Ovary (tissue), 7 donors: ENCODE measurements at regions not wholly inside any gene's neighbourhood (a gene's known extent, or its start where the extent isn't known, plus 50 kb on each side); places are given as distances from the start of the nearest gene placed in this dataset.
A peak's percentile ranks its signal among the peaks of the same experiment; 100 is the strongest.

Source experiments
- DNase-seq, 5 donors: peaks; one replicate each; pipeline ENCODE4 v3.0.0-alpha.2; 2019 to 2020
- H3K27ac ChIP-seq, 2 donors: fragments of 200-600 bp; one replicate each; pipeline versions ENCODE4 v1.5.1 to v1.8.0; 2019 to 2022
- H3K27me3 ChIP-seq: fragments of 200-600 bp; one replicate; pipeline ENCODE4 v1.8.0; 2022
- H3K36me3 ChIP-seq: fragments of 200-600 bp; sonication (generic); one replicate; pipeline ENCODE4 v1.5.1; 2019
- H3K4me1 ChIP-seq: one replicate; pipeline ENCODE4 v1.8.1; 2013; ENCODE audit warnings: mild to moderate bottlenecking, moderate library complexity; ENCODE audit not compliant: insufficient read depth
- H3K4me3 ChIP-seq: fragments of 200-600 bp; sonication (generic); one replicate; pipeline ENCODE4 v1.5.1; 2017
- H3K9me3 ChIP-seq, 2 donors: fragments of 200-600 bp in 1 of 2; sonication (generic) in 1 of 2; one replicate each; pipeline versions ENCODE4 v1.5.1 to v1.8.1; 2013 to 2019; ENCODE audit warnings: mild to moderate bottlenecking in 1 of 2, moderate library complexity in 1 of 2
- EP300 ChIP-seq: sonication (generic); formaldehyde crosslinking; IDR thresholded peaks from one replicate; pipeline ENCODE4 v1.6.1; 2017; ENCODE audit warnings: antibody characterized with exemption
- POLR2A ChIP-seq: fragments of 450-650 bp; IDR thresholded peaks from one replicate; pipeline ENCODE4 v1.6.1; 2017; ENCODE audit warnings: antibody characterized with exemption, mild to moderate bottlenecking, moderate library complexity
- WGBS, 3 donors: extraction: QIAGEN DNeasy Blood & Tissue Kit in 1 of 3; methylation state at CpG; one replicate each; pipeline versions ENCODE4 v1.1.5 to v1.1.7; 2013 to 2017; 5-methylcytosine and 5-hydroxymethylcytosine counted together
- intact Hi-C, 4 donors: fragments of 100-400 bp; cut with DNase I; formaldehyde crosslinking; loops; one replicate each; pipeline versions ENCODE4 v1.11.0 to v1.15.1; 2022 to 2023
- TF ChIP-seq, protein P1 (sequence below), 3 donors: fragments of 450-650 bp in 2 of 3; fragments of 200-600 bp in 1 of 3; IDR thresholded peaks; one replicate each; pipeline versions ENCODE4 v1.5.1 to v1.8.0; 2016 to 2022; ENCODE audit warnings: antibody characterized with exemption in 3 of 3, mild to moderate bottlenecking in 1 of 3
- donor health status: DM: no; HTN: no; CAD: no; lungs with moderate emphysema.
- donor health status: DM: no; HTN: no; CAD: no.
- donor health status: Bipolar disorder and iron deficiency.
- donor health status: DM: no; HTN: no; CAD: no.
- donor health status: DM: yes; HTN: yes; CAD: no.

DNA sequence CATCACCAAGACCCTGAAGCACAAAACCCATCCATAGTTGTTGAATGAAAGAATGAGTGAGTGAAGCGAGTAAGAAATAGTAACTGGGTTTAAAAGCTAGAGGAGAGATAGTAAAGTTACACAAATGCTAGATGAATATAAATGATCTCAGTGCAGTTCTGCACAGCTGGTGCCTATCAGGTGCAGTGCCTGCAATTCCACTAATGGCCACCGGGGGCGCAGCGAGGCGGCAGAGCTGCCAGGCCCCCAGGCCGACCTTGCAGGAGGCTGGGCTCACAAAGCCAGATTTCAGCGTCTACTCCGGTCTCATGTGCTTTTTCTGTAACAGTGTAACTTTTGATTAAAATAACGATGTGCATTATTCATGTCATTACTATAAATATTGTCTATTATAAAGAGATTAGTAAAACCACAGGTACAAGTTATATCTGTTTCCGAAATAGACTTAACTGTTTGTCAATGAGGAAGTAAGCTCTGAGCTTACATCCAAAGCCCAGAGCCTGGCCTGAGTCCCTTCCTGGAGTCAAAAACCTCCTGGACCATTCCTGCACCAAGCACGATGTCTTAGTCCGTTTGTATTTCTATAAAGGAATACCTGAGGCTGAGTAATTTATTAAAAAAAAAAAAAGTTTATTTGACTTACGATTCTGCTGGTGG lies 477.6 kb downstream of the NPHP4 start:
- intact Hi-C loops: loop anchor here (5.0 to 10.0 kb wide), 5 partner anchors 228 to 860 kb away; partner anchors contain the start of gene AJAP1 (in 1 of the 4)
- H3K9me3 ChIP-seq: no peaks in the 10 kb centered on the region
- DNase-seq: peak; percentile 60 to 85 (median 75)
- no peaks in the 10 kb centered on the region for H3K27me3 ChIP-seq
- no peak overlapping the region for H3K4me3 ChIP-seq
- 19 to 23% (median 19%) methylated on average over 13 of the region's 13 CpGs for WGBS, 3 donors
- no peak overlapping the region for H3K27ac ChIP-seq
- H3K36me3 ChIP-seq: no peaks in the 10 kb centered on the region
- H3K4me1 ChIP-seq: no peaks in the 10 kb centered on the region
- TF ChIP-seq EP300: no peak
- TF ChIP-seq, protein P1, sequence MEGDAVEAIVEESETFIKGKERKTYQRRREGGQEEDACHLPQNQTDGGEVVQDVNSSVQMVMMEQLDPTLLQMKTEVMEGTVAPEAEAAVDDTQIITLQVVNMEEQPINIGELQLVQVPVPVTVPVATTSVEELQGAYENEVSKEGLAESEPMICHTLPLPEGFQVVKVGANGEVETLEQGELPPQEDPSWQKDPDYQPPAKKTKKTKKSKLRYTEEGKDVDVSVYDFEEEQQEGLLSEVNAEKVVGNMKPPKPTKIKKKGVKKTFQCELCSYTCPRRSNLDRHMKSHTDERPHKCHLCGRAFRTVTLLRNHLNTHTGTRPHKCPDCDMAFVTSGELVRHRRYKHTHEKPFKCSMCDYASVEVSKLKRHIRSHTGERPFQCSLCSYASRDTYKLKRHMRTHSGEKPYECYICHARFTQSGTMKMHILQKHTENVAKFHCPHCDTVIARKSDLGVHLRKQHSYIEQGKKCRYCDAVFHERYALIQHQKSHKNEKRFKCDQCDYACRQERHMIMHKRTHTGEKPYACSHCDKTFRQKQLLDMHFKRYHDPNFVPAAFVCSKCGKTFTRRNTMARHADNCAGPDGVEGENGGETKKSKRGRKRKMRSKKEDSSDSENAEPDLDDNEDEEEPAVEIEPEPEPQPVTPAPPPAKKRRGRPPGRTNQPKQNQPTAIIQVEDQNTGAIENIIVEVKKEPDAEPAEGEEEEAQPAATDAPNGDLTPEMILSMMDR (IDR thresholded peaks at IDR 0.05): peak; percentile 65 to 92 (median 88)
- no peak for TF ChIP-seq POLR2A

DNA sequence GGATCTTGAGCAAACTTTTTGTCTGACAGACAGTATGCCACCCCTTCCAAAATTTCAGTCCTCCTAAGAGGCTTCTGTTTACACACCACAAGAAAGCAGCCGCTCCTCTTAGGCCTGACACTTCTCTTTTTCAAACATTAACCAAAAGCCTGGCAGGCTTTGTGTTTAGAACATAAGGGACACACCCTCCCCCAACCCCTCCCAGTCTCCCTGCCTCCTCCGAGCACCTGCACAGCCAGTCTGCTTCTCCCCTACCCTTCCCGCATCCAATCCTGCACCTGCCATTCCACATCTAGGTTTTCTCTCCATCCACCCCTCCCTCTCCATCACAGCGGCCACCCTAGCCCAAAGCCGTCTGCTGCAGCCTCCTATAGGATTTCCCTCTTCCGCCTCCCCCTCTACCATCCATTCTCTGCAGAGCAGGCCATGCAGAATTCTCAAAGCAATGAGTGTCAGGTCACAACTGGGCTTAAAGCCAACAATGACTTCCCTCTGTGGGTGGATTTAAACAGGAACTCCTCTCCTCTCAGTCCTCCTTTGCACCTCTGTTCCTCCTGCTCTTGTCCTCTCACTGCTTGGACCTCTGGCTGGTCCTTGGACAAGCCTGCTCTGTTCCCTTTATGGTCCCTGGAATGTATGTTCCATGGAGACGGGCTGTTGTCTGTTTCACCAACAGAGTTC lies 478.2 kb downstream of the NPHP4 start:
- Histone ChIP-seq H3K4me3 (no peak overlapping the region), H3K27ac (no peak overlapping the region), H3K36me3 (no peaks in the 10 kb centered on the region), H3K4me1 (no peaks in the 10 kb centered on the region), H3K9me3 (no peaks in the 10 kb centered on the region), H3K27me3 (no peaks in the 10 kb centered on the region)
- 62 to 74% (median 68%) methylated on average over 7 of the region's 7 CpGs for WGBS, 3 donors
- no peak for DNase-seq
- TF ChIP-seq POLR2A (no peak), EP300 (no peak)
- TF ChIP-seq, protein P1 (IDR thresholded peaks at IDR 0.05): no peak
- intact Hi-C loops: loop anchor here (5.0 to 10.0 kb wide), 5 partner anchors 228 to 859 kb away; partner anchors contain the start of gene AJAP1 (in 1 of the 4)

DNA sequence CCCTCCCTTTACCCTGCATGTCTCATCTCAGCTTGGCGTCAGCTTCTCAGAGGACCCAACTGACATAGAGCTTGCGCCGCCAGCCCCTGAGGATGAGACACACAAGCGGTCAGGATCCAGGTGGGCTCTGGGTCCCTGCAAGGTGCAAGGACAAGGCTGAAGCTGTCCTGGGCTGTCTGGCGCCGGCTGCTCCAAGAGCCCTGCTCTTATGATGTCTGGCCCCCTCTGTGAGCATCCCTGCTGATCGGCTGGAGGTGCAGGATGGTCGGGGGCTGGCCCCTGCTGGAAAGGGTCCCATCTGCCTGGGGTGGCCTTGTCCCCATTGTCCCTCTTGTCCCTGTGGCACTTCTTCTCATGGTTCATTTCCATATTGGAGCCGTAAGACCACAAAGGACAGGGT lies 479.0 kb downstream of the NPHP4 start:
- DNase-seq: no peak
- 86 to 98% (median 94%) methylated on average over 2 to 9 of the region's 9 CpGs for WGBS, 3 donors
- no peak overlapping the region for H3K27ac ChIP-seq
- intact Hi-C loops: loop anchor here (5.0 to 10.0 kb wide), 5 partner anchors 229 to 858 kb away; partner anchors contain the start of gene AJAP1 (in 1 of the 4)
- no peaks in the 10 kb centered on the region for H3K27me3 ChIP-seq
- H3K9me3 ChIP-seq: no peaks in the 10 kb centered on the region
- H3K4me3 ChIP-seq: no peak overlapping the region
- no peaks in the 10 kb centered on the region for H3K36me3 ChIP-seq
- H3K4me1 ChIP-seq: no peaks in the 10 kb centered on the region
- TF ChIP-seq, protein P1 (IDR thresholded peaks at IDR 0.05): no peak
- TF ChIP-seq POLR2A (no peak), EP300 (no peak)

DNA sequence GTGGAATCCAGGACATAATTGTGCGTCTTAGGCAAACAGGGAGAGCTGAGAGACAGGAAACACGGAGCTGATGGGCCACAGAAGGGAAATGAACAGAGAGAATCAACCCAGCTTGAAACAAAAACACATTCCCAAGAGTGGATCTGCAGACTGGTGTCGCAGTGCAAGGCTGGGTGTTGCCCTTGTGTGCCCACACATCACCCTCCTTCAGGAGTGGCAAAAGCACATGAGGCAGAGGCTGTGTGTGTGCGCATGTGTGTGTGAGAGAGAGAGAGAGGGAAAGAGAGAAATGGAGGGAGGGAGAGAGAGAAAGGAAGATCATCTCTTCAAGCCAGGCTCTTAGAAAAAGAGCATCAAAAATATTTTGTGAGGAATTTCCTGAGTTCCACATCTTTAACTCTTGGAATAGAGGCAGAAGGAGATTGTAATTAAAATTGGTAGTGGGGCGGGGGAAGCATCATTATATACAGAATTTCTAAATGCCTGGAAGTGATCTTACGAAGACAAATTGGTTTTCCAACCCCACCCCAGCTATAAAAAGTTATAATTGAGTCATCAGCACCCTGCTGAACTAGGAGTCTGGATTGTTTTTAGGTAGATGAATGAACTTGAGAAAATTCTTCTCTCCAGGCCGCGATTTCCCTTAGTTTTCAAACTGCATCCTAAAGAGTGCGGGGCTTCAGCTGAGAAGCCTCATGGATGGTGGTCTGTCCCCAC lies 480.7 kb downstream of the NPHP4 start:
- peaks cover 2% of the 10 kb centered on the region for H3K4me1 ChIP-seq
- no peak overlapping the region for H3K4me3 ChIP-seq
- H3K27me3 ChIP-seq: no peaks in the 10 kb centered on the region
- no peak for DNase-seq
- intact Hi-C loops: loop anchor here (2.0 to 10.0 kb wide), 6 partner anchors 231 to 857 kb away; partner anchors contain the start of gene AJAP1 (in 1 of the 4)
- no peak for TF ChIP-seq POLR2A
- no peak for TF ChIP-seq EP300
- TF ChIP-seq, protein P1 (IDR thresholded peaks at IDR 0.05): no peak
- H3K27ac ChIP-seq: no peak overlapping the region
- H3K36me3 ChIP-seq: no peaks in the 10 kb centered on the region
- no peaks in the 10 kb centered on the region for H3K9me3 ChIP-seq
- 79 to 86% (median 84%) methylated on average over 9 of the region's 9 CpGs for WGBS, 3 donors
